ENCODE measurements at regions not wholly inside any gene's neighbourhood (a gene's known extent, or its start where the extent isn't known, plus 50 kb on each side); places are given as distances from the start of the nearest gene placed in this dataset.

GRCh38 chr14:84202486-84202885, 1327.5 kb upstream of the FLRT2 start:
- ATAC-seq, result no peak
- intact Hi-C loops (cut with DNase I), result no loop called here
- DNase-seq, result no peak

- intact Hi-C loops (cut with DNase I), result no loop called here
- DNase-seq (no peak), ATAC-seq (no peak)
Measured at GRCh38 chr14:84203896-84204295, 1326.0 kb upstream of the FLRT2 start.

DNA sequence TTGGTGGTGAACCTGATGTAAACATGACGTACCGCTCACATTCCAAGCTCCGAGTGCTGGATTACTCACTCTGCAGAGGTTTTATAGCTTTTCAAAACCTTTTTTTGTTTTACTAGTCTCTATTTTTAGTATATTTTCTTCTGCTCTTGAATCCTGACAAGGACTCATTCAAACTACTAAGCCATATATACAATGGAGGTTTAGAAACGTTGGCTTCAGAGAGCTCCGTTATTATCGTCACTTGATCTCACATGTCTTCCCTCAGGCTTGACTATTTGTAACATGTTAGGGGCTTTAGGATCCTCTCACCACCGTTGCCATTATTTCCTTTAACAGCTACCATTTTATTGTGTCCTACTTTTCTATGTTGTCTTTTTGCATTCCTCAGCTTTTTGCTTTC, 1321.5 kb upstream of the FLRT2 start:
- intact Hi-C loops (cut with DNase I), result no loop called here
- no peak for DNase-seq
- ATAC-seq, result no peak

DNA sequence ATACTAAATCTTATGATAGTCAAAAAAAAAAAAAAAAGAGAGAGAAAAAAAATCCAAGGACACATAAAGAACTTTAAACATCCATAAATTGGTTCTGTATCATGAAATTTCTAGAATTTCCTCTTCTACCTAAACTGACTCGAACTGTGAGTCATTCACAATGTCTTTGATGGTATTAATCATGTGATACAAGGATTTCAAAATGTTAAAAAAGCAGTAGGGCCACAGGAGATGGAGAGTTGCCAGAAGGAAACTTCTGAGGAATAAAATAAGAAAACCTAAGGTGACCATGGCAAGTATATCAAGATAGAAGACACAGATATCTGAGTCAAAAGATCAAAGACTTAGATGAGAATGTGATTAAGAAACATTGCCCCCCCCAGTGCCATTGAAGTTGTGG, 1320.9 kb upstream of the FLRT2 start:
- intact Hi-C loops (cut with DNase I), result no loop called here
- ATAC-seq (no peak), DNase-seq (no peak)

DNA sequence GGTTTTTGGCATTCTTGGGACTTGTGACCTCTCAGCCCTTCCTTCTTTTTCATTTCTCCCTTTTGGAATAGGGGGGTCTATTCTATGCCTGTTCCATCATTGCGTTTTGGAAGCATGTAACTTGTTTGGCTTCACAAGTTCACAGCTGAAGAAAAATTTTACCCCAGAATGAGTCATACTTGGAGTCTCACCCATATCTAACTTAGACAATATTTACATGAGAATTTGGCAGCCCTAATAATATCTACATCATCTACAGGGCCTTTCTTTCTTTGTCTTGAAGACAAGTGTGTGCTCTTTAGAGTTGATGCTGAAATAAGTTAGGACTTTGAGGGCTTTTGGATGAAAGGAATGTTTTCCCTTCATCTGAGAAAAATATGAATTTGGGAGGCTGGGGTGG, 1312.9 kb upstream of the FLRT2 start:
- ATAC-seq (no peak), DNase-seq (no peak)
- intact Hi-C loops (cut with DNase I), result no loop called here

DNA sequence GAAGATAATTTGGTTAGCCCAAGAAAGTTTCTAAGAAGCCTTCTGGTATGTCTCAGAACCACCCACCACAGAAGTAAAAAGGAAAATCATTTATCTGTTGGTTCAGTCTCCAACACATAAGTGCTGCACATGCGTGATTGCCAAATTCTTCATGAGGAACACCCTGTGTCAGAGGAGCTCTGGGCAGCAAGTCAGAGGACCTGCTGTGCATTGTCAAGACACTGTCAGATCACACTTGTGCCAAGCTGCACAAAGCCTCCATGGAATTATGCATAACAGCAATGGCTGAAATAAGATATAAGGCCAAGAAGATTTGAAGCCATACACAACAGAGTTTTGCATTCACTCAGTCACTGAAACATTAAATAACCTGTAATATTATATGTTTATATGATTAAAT, 1304.7 kb upstream of the FLRT2 start:
- intact Hi-C loops (cut with DNase I), result no loop called here
- peak; percentile 57 for DNase-seq
- ATAC-seq, result peak; percentile 96 to 98

DNA sequence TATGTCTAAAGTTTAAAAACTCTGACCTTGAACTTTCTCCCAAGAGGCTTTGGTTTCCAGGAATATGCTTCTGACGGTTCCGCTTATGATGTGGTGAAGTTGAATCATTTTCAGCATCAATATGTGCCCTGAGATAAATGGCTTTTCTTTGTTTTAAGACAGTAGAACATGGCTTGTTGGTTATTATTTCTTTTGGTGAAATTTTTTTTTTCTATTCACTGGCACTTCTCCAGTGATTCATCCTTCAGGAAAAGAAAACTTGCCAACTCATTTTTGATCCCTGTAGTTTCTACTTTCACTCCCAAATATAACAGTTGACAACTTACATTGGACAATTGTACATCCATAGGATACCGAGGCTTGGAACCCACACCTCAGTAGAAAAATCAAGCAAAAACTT, 1301.2 kb upstream of the FLRT2 start:
- no peak for ATAC-seq
- no peak for DNase-seq
- intact Hi-C loops (cut with DNase I), result no loop called here

DNA sequence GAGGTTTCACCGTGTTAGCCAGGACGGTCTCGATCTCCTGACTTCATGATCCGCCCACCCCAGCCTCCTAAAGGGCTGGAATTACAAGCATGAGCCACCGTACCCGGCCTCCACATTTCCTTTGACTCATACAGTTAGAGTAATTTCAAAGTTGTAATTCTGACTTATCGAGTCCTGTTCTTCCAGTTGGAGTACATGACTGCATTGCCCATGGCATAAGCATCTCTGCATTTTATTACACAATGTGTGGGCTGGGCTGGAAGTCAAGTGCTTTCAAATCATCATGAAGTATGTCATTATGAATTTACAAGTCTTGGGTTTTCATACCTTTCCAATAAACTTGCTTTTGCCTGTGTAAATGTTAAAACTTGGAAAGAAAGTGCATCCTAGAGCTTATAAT, 1295.7 kb upstream of the FLRT2 start:
- intact Hi-C loops (cut with DNase I), result no loop called here
- ATAC-seq, result no peak
- no peak for DNase-seq

- intact Hi-C loops (cut with DNase I), result no loop called here
- no peak for DNase-seq
- ATAC-seq, result no peak
Measured at GRCh38 chr14:84236290-84236689, 1293.7 kb upstream of the FLRT2 start.

DNA sequence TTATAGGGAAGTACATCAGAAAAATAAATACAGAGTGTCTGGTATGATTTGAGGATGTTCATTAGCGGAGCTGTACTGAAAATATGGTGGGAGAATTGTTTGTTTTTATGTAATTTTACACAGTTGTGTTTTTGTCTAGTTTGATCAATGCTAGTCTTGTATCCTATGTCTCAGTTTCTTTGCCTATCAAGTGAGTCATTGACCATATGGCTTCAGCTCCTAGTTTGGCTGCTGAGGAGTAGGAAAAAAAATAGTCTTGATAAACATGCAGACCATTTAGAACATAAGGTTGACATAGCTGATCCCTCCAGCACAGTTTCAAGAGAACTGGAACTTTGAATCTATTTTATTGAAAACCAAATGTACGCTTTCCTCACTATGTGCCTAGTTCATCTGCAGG, 1292.1 kb upstream of the FLRT2 start:
- no peak for ATAC-seq
- intact Hi-C loops (cut with DNase I), result no loop called here

DNA sequence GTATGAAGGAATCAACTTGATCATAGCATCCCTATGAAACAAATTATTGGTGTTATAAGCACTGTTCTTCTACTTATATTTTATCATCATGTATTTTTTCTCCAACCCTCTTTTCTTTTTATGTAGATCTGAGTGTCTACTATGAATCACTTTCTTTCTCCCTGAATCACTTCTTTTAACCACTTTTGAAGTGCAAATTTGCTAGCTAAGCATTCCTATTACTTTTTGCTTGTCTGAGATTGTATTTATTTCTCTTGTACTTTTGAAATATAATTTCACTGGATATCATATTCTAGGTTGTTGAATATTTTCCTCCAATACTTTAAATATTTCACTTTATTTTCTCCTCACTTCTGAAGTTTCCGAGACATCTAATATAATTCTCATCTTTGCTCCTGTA, 1282.3 kb upstream of the FLRT2 start:
- DNase-seq (no peak), ATAC-seq (no peak)
- intact Hi-C loops (cut with DNase I), result no loop called here

More for the DNA sequence above, 1292.1 kb upstream of the FLRT2 start:
- no peak for DNase-seq

DNA sequence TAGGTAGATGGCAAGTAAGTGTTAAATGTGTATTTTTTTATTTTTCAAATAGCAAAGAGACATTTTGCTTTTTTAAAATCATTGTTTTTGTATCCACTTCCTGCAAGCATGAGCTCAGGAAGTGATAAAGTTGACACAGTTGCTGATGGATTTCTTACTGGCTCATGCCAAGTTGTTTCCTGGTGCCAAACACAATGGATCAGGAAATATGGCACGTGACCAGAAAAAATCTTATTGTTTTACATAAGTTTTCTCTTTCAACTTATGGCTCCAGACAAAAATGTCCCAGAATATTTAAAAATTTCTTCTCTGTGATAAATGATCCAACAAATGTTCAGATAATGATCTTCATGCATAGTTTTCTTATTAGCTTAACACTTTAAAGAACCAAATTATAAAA, 1279.1 kb upstream of the FLRT2 start:
- ATAC-seq (no peak), DNase-seq (no peak)
- intact Hi-C loops (cut with DNase I), result no loop called here

GRCh38 chr14:84251411-84252115, 1278.4 kb upstream of the FLRT2 start:
- intact Hi-C loops (cut with DNase I), result no loop called here
- no peak for ATAC-seq
- DNase-seq, result no peak

GRCh38 chr14:84252706-84253105, 1277.2 kb upstream of the FLRT2 start:
- DNase-seq, result no peak
- intact Hi-C loops (cut with DNase I), result no loop called here
- ATAC-seq, result no peak

DNA sequence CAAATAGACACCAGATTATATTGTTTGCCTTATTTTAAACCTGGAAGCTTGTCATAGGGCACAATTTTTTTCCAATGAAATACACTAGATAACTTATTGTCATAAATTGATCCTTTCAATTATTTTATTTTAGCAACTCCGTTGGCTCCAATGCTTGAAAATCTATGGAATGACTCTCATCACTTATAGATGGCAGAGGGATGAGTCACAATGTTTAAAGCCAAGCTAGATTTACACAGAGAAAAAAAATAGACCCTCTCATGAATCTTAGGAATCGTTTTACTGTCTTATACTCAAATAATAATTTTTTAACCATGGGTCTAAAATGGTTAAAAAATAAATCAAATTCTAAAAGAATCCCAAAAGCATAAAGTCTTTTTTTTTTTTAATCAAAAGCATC, 1276.6 kb upstream of the FLRT2 start:
- intact Hi-C loops (cut with DNase I), result no loop called here
- no peak for DNase-seq
- ATAC-seq, result no peak

DNA sequence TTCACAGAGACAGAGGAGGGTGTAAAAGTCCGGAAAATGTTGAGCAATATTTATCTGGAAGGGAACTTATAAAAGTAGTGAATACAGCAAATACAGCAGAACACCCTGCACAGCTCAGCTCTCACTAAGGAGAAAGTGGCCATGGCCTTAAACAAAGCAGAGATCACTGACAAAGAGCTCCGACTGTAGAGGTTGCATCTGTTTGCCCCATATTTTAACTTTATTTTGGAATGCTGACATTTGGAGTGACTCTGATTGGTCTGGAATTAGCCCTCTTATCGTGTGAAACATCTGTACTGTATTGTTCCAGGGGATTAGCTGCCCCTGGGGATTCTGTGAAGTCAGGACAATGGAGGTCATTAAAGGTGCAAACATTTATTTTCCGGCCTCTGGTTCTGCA, 1275.7 kb upstream of the FLRT2 start:
- intact Hi-C loops (cut with DNase I), result no loop called here
- DNase-seq, result no peak
- ATAC-seq, result peak; percentile 63 to 70

DNA sequence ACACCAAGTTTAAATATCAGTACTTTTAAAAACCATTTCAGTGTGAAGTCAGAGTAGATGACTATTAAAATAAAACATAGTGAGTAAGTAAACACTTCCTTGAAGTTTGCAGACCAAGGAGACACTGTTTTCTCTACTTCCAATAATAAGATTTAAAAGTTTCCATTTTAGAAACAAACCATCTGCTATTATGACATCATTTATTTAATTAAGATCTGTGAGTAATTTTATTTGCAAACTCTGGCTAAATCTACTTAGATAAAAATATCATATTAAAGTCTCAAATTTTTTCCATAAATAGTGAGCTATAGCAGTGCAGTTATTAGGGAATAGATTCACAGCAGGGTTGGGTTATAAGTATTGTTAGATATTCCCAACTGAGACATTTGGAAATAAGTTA, 1267.0 kb upstream of the FLRT2 start:
- no peak for DNase-seq
- no peak for ATAC-seq
- intact Hi-C loops (cut with DNase I), result no loop called here

DNA sequence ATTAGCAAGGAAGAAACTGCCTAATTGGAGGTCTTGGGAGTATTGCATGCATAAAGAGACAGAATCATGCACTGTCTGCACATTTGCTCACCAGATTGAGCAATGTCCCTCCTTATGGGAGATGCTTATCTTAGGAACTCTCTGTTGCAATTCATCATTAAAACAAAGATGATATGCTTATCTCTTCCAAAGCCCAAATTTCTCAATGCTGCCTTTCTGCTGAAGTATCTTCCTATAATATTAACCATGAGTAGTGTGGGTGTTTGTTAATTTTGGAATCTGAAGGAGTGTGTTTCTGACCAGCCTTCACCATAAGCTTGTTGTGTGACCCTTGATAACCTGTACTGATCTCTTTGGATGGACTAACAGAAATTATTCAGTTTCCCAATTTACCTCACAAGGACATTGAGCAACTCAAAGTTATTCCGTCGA, 1257.6 kb upstream of the FLRT2 start:
- DNase-seq (no peak), ATAC-seq (peak in 1 of 2 donors; percentile 72)
- intact Hi-C loops (cut with DNase I), result no loop called here

DNA sequence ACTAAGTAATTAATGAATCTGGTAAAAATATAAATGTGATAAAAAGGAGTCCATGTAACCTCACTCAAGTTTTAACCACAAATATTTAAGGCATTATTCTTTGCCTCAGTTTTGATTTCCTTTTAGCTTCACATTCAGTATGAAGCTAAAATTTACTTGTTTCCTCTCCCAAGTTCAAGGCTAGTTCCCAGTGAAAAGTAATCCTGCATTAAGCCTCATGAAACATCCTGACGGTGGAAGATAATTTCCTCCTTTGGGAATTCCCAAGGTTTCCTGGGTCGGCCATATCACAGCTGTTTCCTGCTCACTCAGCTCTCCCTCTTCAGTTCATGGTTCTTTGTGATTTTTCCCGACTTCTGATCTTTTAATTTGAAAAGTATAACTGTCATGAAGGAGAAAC, 1256.8 kb upstream of the FLRT2 start:
- intact Hi-C loops (cut with DNase I), result no loop called here
- ATAC-seq (no peak), DNase-seq (no peak)

DNA sequence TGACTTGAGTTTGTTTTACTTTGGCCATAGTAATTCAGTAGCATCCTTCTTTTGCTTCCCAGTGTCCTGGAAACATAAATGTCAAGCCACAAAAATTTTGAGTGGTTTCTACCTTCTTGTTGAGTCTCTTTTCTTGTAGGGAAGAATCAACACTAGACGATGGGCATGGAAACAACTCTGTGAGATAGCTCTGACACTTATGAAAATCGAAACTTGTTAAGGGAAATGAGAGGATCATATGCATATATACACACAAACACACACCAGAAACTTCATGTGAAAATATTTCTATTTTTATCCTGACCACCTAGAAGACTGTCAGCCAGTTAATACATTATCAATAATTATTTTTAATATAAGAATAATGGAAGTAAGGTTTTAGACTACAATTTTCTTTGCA, 1247.3 kb upstream of the FLRT2 start:
- intact Hi-C loops (cut with DNase I), result no loop called here
- DNase-seq, result no peak

GRCh38 chr14:84288781-84289180, 1241.2 kb upstream of the FLRT2 start:
- intact Hi-C loops (cut with DNase I), result no loop called here
- no peak for ATAC-seq
- no peak for DNase-seq

More for the DNA sequence above, 1247.3 kb upstream of the FLRT2 start:
- no peak for ATAC-seq

GRCh38 chr14:84298663-84299195, 1231.2 kb upstream of the FLRT2 start:
- intact Hi-C loops (cut with DNase I), result no loop called here
- no peak for DNase-seq
- ATAC-seq, result no peak

All from left cardiac atrium (tissue), 4 donors.